Body of pancreas (tissue), 4 donors: ENCODE measurements at regions not wholly inside any gene's neighbourhood (a gene's known extent, or its start where the extent isn't known, plus 50 kb on each side); places are given as distances from the start of the nearest gene placed in this dataset.

ENCODE experiments used
- ATAC-seq: fragments of 150-250 bp; one replicate; pipeline ENCODE4 v1.9.1; 2016
- DNase-seq, 4 donors: peaks; one replicate each; pipeline ENCODE4 v3.0.0-alpha.2; 2019
- H3K27ac ChIP-seq, 4 donors: fragments of 200-600 bp; sonication (generic); 1 replicate in 3 of 4; 2 replicates in 1 of 4; pipeline versions ENCODE4 v1.5.1 to v1.6.1; 2016 to 2019; ENCODE audit warnings: mild to moderate bottlenecking in 1 of 4, mixed read lengths in 1 of 4, moderate library complexity in 1 of 4
- H3K27me3 ChIP-seq, 2 donors: fragments of 200-600 bp; sonication (generic); one replicate each; pipeline ENCODE4 v1.6.0; 2016; ENCODE audit warnings: mild to moderate bottlenecking in 1 of 2
- H3K36me3 ChIP-seq, 2 donors: fragments of 200-600 bp; sonication (generic); replicated peaks in 1 of 2; 2 replicates each; pipeline ENCODE4 v1.5.1; 2016; ENCODE audit warnings: low read depth in 2 of 2; ENCODE audit not compliant: insufficient read depth in 1 of 2
- H3K4me1 ChIP-seq: fragments of 200-600 bp; sonication (generic); one replicate; pipeline ENCODE4 v1.6.0; 2016
- H3K4me3 ChIP-seq, 2 donors: fragments of 200-600 bp; sonication (generic); 1 replicate in 1 of 2; 2 replicates in 1 of 2; pipeline ENCODE4 v1.5.1; 2016 to 2019
- H3K9me3 ChIP-seq, 3 donors: fragments of 200-600 bp; sonication (generic); 1 replicate in 2 of 3; 2 replicates in 1 of 3; pipeline ENCODE4 v1.5.1; 2016
- CTCF ChIP-seq, 7 experiments: fragments of 450-650 bp in 4 of 7; fragments of 200-600 bp in 3 of 7; sonication (generic) in 3 of 7; IDR thresholded peaks; one replicate each; pipeline ENCODE4 v1.5.1; 2016 to 2019; ENCODE audit warnings: antibody characterized with exemption in 7 of 7
- POLR2A ChIP-seq, 3 donors: fragments of 450-650 bp; IDR thresholded peaks; one replicate each; pipeline ENCODE4 v1.6.1; 2016; ENCODE audit warnings: antibody characterized with exemption in 3 of 3, mild to moderate bottlenecking in 2 of 3
- WGBS, 2 donors: methylation state at CpG; one replicate each; pipeline ENCODE4 v1.1.5; 2017; 5-methylcytosine and 5-hydroxymethylcytosine counted together
- intact Hi-C: fragments of 100-400 bp; cut with DNase I; formaldehyde crosslinking; loops from one replicate; pipeline ENCODE4 v1.15.1; 2023

- no peak overlapping the region for H3K4me3 ChIP-seq
- no peak overlapping the region for H3K27ac ChIP-seq
- DNase-seq (no peak), ATAC-seq (no peak)
- no peaks in the 10 kb centered on the region for H3K36me3 ChIP-seq
- H3K4me1 ChIP-seq, result no peaks in the 10 kb centered on the region
- intact Hi-C loops, result no loop called here
- no peaks in the 10 kb centered on the region for H3K9me3 ChIP-seq
- no peaks in the 10 kb centered on the region for H3K27me3 ChIP-seq
- TF ChIP-seq POLR2A (IDR thresholded peaks at IDR 0.05) (no peak), CTCF (IDR thresholded peaks at IDR 0.05) (no peak)
- WGBS, 2 donors, result 64 to 69% methylated on average over 12 of the region's 12 CpGs
These were observed 190.8 kb downstream of the AACS start for GRCh38 chr12:125255935-125256633.

GRCh38 chr12:125256634-125256936 lies 191.3 kb downstream of the AACS start:
- no peaks in the 10 kb centered on the region for H3K9me3 ChIP-seq
- H3K4me3 ChIP-seq, result no peak overlapping the region
- no peaks in the 10 kb centered on the region for H3K4me1 ChIP-seq
- ATAC-seq (no peak), DNase-seq (no peak)
- no peak overlapping the region for H3K27ac ChIP-seq
- WGBS, 2 donors, result 56 to 84% methylated on average over 3 of the region's 3 CpGs
- no peaks in the 10 kb centered on the region for H3K36me3 ChIP-seq
- intact Hi-C loops, result no loop called here
- TF ChIP-seq POLR2A (IDR thresholded peaks at IDR 0.05) (no peak), CTCF (IDR thresholded peaks at IDR 0.05) (no peak)
- no peaks in the 10 kb centered on the region for H3K27me3 ChIP-seq

GRCh38 chr12:125259178-125259867 lies 194.1 kb downstream of the AACS start:
- no peaks in the 10 kb centered on the region for H3K9me3 ChIP-seq
- WGBS, 2 donors, result 64 to 65% methylated on average over 15 of the region's 15 CpGs
- DNase-seq, result no peak
- H3K36me3 ChIP-seq, result no peaks in the 10 kb centered on the region
- H3K27me3 ChIP-seq, result peaks cover 0 to 4% of the 10 kb centered on the region in 2 donors
- no peak overlapping the region for H3K4me3 ChIP-seq
- TF ChIP-seq POLR2A (IDR thresholded peaks at IDR 0.05) (no peak), CTCF (IDR thresholded peaks at IDR 0.05) (no peak)
- intact Hi-C loops, result no loop called here
- H3K27ac ChIP-seq, result no peak overlapping the region
- ATAC-seq, result no peak
- H3K4me1 ChIP-seq, result no peaks in the 10 kb centered on the region

- 36 to 38% methylated on average over 4 of the region's 4 CpGs for WGBS, 2 donors
- no peak for TF ChIP-seq CTCF (IDR thresholded peaks at IDR 0.05)
- no peaks in the 10 kb centered on the region for H3K9me3 ChIP-seq
- DNase-seq (no peak), ATAC-seq (no peak)
- H3K27me3 ChIP-seq, result peaks cover 0 to 4% of the 10 kb centered on the region in 2 donors
- H3K27ac ChIP-seq, result no peak overlapping the region
- no peaks in the 10 kb centered on the region for H3K4me1 ChIP-seq
- intact Hi-C loops, result no loop called here
- no peaks in the 10 kb centered on the region for H3K36me3 ChIP-seq
- H3K4me3 ChIP-seq, result no peak overlapping the region
These were observed 197.6 kb downstream of the AACS start for GRCh38 chr12:125262851-125263250.

- Histone ChIP-seq H3K9me3 (no peaks in the 10 kb centered on the region), H3K27ac (no peak overlapping the region), H3K4me1 (no peaks in the 10 kb centered on the region), H3K4me3 (no peak overlapping the region), H3K36me3 (no peaks in the 10 kb centered on the region), H3K27me3 (peaks cover 0 to 4% of the 10 kb centered on the region in 2 donors)
- 63 to 74% methylated on average over 8 of the region's 8 CpGs for WGBS, 2 donors
- DNase-seq (no peak), ATAC-seq (no peak)
- TF ChIP-seq POLR2A (IDR thresholded peaks at IDR 0.05), result no peak
- intact Hi-C loops, result no loop called here
These were observed 198.2 kb downstream of the AACS start for GRCh38 chr12:125263385-125263784.
